NCI-H1436 (cell line): ENCODE measurements at regions not wholly inside any gene's neighbourhood (a gene's known extent, or its start where the extent isn't known, plus 50 kb on each side); places are given as distances from the start of the nearest gene placed in this dataset.
"Not testable (repeated sequence)": the region's sequence is repeated elsewhere in the genome, so short reads cannot be mapped to it uniquely, and the experiment has no call there.

ENCODE experiments used
- DNase-seq: peaks from one replicate; lab custom pipeline; 2025; lab: John Stamatoyannopoulos, UW

DNA sequence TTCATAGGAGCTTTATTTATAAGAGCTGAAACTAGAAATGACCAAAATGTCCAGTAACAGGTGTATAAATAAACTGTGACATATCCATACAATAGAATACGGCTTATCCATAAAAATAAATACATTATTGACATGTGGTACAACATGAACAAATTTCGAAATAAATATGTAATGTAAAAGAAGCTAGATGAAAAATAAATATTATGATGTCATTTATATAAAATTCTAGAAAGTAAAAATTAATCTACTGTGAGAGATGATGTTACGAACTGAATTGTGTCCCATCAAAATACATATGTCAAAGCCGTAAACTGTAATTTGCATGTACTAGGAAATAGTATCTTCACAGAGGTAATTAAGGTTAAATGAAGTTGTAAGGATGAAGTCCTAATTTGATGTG is 1104.9 kb downstream of the NSUN3 start:
- DNase-seq: no peak

DNA sequence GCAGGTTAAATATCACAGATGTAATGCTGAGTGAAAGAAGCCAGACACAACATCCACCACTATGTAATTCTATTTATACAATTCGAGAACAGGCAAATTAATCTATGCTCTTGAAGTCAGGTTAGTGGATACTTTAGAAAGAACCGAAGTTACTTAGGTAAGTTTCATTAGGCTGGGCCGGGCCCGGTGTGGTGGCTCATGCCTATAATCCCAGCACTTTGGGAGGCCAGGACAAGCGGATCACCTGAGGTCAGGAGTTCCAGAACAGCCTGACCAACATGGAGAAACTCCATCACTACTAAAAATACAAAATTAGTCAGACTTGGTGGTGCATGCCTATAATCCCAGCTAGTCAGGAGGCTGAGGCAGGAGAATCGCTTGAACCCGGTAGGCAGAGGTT is 1105.7 kb downstream of the NSUN3 start:
- DNase-seq: no peak

DNA sequence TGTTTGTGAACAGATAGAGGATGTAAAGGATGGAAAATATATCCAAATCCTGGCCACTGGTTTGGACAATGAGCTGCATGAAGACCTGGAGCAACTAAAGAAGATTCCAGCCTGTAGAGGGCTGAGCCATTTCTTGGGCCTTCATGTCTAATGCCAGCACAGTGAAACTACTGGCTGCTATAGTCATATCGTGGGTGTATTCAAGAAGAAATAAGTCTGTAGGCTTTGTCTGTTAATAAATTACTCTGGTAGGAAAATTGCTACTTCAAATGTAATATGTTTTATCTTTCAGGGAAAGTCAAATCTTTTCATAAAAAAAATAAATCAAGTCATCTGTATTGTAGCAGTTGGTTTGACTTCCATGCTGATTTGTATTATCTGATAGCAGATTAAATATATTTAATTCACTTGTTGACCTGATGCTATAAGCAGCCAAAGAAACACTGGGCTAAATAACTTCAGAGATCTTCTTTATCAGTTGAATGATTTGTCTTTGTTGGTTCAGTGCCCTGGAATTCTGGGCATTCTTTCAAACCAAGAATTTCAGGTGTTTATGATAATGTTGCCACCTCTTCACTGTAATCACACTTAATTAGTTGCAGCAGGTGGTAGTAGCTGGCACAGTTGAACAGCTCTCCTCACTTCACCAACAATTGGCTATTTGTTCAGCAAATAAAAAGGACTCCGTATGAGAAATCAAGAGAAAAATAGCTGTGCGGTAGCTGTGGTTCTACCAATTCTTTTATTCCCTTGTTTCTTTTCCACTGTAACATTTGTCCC is 1109.5 kb downstream of the NSUN3 start:
- DNase-seq: peak; percentile 1

DNA sequence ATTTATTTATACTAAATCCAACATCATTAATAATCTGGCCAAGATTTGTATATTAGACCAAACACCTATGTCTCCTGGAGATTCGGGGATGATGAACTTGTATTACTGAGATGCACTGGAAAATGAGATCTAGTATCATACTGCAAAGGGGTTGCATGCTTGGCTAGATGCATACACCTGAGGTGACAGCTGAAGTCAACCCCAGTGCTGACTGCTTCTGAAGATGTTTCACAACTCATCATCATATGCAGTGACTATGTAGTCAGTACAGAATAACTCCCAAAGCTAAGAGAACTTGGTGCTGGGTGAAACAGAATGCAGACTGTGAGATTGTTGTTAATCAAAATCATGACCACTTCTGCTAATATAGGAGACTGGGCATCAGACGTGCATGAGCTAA is 1114.2 kb downstream of the NSUN3 start:
- DNase-seq: no peak

DNA sequence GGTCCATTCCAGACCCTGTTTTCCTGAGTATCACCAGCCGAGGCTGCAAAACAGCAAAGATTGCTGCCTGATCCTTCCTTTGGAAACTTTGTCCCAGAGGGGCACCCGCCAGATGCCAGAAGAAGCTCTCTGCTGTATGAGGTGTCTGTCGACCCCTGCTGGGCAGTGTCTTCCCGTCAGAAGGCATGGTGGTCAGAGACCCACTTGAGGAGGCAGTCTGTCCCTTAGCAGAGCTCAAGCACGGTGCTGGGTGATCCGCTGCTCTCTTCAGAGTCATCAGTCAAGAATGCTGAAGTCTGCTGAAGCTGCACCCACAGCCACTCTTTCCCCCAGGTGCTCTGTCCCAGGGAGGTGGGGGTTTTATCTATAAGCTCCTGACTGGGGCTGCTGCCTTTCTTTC is 1121.2 kb downstream of the NSUN3 start:
- no peak for DNase-seq

DNA sequence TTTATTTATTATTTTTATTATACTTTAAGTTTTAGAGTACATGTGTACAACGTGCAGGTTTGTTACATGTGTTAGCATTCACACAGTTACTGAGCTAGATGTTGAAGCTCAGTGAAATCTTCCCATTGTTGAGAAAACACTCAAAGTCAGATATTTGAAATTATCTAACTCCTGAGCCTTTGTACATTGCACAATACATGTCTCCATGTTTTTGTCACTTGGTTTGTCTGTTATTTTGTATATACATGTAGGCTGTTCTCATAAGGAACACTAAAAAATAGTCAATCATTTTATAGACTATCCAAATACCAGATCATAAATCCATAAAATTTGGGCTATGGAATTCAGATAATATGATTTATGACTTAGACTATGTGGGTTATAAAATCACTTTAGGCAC is 1126.5 kb downstream of the NSUN3 start:
- DNase-seq: no peak

DNA sequence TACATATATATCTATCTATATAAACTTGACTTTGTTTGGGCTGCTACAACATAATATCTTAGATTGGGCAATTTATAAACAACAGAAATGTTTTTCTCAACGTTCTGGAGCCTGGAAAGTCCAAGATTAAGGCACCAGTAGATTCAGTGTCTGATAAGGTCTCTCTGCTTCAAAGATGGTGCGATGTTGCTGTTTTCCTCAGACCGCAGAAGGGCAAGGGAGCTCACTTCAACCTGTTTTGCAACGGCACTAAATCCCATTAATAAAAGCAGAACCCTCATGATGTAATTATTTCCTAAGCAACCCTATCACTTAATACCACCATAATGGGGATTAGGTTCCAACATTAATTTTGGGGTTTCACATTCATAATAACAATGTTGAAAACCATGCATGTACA is 1134.8 kb downstream of the NSUN3 start:
- no peak for DNase-seq

DNA sequence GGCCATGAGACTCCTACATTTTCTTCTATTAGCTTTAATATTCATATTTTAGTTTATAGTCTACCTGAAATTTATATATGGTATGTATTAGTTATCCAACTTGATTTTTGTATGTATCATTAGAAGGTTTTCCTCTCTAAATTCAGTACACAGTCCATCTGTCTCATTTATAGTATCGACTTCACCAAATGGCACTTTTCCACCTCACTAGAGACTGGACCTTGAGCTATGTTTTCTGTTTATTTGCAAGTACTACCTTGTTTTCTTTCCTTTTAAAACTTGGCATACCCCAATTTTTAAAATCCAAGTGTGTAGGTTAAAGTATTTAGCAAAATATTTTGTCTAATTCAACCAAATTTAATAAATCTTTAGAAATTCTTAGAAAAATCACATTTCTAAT is 1137.5 kb downstream of the NSUN3 start:
- DNase-seq: no peak

DNA sequence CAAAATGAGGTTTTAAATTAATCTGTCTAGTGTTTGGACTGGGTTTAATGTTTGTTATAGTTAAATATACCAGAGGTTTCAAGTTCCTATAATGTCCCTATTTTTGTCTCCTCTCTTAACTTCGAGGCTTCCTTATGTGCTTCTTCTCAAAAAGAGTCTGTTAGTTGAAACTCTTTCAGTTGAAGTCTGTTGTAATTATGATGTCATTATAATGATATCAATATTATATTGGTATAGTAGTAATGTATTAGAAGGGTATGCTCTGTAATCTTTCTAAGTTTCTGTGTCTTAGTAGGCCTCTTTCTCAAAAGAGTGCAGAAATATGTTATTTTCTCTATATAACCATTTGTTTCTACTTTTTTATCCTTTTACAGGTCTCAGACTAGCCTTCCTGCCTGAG is 1148.0 kb downstream of the NSUN3 start:
- DNase-seq: no peak

DNA sequence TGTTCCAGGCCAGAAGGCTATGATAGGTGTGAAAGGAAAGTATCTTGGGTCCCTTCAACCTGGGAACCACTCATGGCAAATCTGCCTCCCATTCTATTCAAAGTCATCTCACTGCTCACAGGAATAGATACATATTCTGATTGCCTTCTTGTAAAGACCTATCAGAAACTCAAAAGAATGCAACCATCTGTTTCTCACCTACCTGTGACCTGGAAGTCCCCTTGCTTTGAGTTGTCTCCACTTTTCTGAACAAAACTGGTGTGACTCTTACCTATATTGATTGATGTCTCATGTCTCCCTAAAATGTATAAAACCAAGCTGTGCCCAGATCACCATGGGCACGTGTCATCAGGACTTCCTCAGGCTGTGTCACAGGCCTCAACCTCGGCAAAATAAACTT is 1149.3 kb downstream of the NSUN3 start:
- DNase-seq: no peak

DNA sequence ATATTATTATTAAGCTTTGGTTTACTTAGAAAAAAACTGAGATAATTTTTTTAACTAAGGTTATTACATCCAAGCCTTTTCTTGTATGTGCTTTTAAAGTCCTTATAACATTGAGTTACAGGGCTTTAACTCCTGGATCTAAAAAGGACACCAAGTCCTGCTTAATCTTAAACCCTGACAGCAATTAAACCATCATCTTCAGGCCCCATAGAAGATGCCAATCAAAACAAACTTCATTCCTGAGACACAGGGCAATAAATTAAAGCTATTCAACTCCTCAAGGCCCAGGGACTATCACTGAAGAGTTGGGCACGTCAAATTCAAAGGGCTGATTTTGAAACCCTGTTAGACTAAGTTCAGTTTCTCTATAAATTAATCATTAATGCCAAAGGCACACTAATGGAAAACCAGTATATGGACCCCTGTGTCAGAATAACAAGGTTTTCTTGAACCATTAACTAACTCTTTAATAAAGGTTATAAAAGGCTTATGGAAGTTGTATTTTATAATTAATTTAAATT is 1152.6 kb downstream of the NSUN3 start:
- DNase-seq: no peak

DNA sequence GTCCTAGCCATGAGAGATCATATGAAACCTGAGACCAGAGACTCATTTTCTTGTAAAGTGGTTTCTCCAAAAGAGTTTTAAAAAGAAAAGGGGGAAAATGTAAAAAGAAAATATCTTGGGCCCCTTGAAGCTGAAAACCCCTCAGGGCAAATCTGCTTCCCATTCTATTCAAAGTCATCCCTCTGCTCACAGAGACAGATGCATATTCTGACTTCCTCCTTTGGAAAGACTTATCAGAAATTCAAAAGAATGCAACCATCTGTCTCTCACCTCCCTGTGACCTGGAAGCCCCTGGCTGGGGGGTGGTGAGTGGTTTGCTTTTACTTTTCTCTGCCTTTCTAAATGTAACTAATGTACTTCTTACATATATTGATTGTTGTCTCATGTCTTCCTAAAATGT is 1154.8 kb downstream of the NSUN3 start:
- DNase-seq: no peak

DNA sequence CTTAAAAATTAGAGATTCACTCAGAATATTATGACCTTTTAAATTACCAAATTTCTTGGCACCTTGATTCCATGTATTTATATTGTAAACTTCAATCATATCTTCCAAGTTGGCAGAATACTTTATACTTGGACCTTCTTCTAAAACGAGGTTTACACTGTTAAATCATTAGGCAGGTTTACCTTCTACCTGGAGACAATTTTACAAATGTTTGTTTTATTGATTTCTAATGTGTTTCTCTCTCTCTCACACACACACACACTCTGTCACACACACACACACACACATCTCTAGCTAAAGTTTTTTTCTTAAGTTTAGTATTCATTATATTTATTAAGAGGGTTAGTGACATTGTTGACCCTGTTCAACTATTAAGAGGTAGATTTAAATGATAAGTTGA is 1155.6 kb downstream of the NSUN3 start:
- DNase-seq: no peak

DNA sequence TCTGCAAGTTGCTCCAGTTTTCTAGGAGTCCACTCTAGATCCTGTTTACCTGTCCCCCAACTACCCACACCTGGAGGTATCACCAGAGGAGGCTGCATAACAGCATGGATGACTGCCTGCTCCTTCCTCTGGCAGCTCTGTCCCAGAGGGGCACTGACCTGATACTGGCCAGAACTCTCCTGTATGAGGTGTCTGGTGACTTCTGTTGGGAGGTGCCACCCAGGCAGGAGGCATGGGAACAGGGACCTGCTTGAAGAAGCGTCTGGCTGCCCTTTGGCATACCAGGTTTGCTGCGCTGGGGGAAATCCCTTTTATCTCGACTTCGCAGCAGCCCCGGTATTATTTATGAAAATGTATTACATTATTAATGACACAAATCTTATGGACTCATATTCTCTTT is 1163.6 kb downstream of the NSUN3 start:
- no peak for DNase-seq

DNA sequence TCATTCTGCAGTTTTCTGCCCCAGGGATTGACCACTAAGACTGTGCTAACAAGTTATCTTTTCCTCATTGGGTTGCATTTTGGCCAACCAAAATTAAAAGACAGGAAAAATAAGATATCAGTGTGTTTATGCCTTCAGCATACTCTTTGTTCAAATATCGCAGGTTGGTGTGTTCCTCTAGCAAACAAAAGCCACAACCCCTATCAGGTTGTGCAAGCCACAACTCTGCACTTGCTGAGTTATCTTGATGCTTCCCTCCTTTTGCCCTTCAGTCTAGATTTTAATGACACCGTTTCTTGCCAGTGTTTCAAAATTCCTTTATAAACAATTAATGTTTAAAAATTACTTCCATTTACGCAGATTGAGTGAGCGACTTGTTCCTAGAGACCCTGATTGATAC is 1164.2 kb downstream of the NSUN3 start:
- DNase-seq: no peak

DNA sequence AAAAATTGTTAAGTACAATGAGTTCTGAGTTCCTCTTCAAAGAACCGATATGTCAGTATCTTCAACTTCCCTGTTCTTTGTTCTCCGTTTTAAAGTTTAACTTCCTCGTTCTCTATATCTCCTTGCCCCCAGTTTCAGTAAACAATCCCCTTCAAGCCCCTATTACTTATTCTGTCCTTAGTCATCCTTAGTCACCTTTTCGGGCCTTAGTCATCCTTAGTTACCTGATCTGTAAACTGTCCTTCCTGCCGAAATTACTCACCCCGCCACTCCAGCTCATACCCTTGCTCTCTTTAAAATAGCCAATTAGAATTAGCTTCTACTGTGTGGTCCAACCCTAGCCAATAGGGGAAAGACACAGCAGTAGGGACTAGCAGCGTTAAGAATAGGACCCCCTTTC is 1165.6 kb downstream of the NSUN3 start:
- no peak for DNase-seq

DNA sequence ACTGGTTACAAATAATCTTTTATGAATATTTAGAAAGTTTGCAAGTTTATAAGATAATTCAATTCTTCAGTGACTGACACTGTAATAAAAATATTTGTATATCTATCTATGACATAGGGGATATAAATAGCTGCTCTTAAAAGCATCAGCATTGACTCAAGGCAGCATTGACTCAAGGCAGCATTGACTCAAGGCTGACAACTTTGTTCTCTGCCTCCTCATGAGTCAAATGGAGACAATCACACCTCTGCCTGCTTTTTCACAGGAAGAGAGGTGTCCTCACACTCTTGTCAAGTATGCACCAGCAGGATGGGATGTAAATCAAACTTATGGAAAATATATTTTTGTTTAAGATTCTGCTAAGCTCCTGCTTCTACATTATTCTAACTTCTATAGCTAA is 1173.1 kb downstream of the NSUN3 start:
- no peak for DNase-seq

DNA sequence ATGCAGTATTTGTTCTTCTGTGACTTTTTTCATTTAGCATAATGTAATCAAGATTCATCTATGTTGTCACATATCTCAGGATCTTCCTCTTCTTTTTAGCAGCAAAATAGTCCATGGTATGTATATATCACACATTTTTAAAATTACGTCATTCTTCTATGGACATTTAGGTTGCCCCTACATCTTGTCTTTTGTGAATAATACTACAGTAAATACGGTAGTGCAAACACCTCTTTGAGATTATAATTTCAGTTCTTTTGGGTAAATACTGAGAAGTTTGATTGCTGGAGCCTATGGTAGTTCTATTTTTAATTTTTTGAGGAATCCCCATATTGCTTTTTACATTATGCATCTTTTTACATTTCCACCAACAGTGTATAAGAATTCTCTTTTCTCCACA is 1174.9 kb downstream of the NSUN3 start:
- no peak for DNase-seq

DNA sequence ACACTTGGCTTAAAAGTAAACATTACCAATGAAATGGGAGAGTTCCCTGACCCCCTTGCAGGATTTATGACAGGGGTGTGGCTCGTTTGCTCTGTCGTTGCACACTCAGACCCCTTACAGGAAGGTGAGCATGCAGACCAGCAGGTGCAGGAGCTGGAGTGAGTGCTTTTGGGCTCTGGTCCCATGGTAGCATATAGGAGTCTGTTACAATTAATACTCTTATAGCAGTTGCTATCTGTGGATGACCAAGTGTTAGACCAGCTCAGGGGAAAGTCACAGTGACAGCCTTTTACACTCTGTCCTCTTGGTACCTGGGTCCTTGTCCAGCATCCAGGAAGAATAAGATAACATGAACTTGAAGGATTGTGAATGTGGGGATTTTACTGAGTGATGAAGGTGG is 1177.5 kb downstream of the NSUN3 start:
- DNase-seq: no peak

DNA sequence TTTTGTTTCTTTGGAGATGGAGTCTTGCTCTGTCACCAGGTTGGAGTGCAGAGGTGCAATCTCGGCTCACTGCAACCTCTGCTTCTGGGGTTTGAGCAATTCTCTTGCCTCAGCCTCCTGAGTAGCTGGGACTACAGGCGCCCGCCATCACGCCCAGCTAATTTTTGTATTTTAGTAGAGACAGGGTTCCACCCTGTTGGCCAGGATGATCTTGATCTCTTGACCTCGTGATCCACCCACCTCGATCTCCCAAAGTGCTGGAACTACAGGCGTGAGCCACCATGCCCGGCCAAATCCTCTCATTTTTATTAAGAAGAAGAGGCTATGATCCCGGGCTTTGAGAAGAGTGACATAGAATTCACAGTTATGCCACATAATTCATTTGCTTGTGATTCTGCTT is 1178.4 kb downstream of the NSUN3 start:
- DNase-seq: not testable (repeated sequence)

DNA sequence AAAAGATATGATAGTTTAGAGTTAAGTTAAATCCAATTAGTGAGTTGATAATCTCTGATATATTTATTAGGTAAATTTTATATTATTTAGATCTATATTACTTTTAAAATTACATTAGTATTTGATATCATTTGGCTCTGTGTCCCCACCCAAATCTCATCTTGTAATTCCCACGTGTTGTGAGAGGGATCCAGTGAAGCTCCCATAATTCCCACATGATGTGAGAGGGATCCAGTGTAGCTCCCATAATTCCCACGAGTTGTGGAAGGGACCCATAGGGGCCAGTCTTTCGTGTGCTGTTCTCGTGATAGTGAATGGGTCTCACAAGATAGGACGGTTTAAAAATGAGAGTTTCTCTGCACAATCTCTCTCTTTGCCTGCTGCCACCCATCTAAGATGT is 1183.6 kb downstream of the NSUN3 start:
- DNase-seq: no peak

DNA sequence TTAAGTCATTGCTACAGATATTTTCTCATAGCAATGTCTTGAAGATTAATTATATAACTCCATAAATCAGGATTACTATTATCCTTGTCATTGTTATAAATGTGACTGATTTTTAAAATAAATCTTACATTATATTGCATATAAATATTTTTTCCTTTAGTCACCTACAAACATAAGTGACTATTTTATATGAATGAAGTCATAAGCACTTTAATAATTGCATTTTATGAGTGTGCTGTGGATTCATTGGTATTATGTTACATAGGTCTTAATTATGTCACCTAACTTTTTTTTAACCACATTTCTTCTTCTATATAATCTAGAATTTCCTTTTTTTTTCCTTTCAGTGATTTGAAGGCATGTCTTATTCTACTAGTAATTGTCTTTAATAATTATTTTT is 1191.2 kb downstream of the NSUN3 start:
- no peak for DNase-seq

DNA sequence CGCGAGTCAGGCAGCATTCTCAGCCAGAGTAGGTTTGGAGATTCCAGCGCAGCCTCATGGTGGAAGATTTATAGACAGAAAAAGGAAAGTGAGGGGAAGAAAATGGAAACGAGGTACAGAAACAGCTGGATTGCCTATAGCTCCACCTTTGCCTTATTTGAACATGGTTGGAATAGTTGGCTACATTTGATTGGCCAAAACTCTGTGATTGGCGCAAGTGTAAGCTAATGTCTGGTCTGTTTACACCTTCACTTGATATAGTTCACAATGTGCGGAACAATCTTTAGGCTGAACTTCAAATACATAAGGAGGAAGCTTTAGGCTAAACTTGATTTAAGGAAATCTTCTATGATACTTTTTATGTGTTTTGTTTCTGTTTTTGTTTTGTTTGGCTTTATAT is 1191.9 kb downstream of the NSUN3 start:
- no peak for DNase-seq

DNA sequence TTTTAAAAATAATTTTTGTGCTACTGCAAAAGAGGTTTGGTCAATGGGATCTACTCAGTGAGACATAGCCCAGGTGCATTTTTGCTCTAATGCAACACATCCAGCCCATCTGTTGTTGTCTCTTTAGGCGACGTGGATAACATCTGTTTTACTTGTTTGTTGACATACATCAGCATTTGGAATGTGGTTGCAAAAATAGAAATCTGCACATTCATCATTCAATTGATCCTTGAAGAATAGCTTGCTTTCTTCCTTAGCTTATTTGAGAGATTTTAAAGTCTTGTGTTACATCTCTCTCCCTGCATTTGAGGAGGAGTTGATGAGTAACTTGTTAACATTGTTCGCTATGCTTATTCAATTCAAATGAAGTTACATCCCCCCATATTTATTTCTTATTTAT is 1202.3 kb downstream of the NSUN3 start:
- DNase-seq: no peak
